HG02970 (cell line): ENCODE measurements at regions not wholly inside any gene's neighbourhood (a gene's known extent, or its start where the extent isn't known, plus 50 kb on each side); places are given as distances from the start of the nearest gene placed in this dataset.
"Not testable (repeated sequence)": the region's sequence is repeated elsewhere in the genome, so short reads cannot be mapped to it uniquely, and the experiment has no call there.

Source experiments
- ATAC-seq: cut with Tn5 transposase; IDR thresholded peaks from one replicate; pipeline ENCODE4 v1.9.1; 2021; ENCODE audit warnings: mild to moderate bottlenecking, moderate library complexity, moderate number of reproducible peaks; ENCODE audit not compliant: unreplicated experiment, low FRiP score

GRCh38 chr3:25940935-25941334, 151.0 kb downstream of the OXSM start:
- no peak for ATAC-seq

GRCh38 chr3:25944329-25944728, 154.4 kb downstream of the OXSM start:
- no peak for ATAC-seq

GRCh38 chr3:25945366-25945765, 155.5 kb downstream of the OXSM start:
- no peak for ATAC-seq

GRCh38 chr3:25945836-25946235, 155.9 kb downstream of the OXSM start:
- no peak for ATAC-seq

GRCh38 chr3:25952133-25952532, 162.2 kb downstream of the OXSM start:
- no peak for ATAC-seq

GRCh38 chr3:25957026-25957425, 167.1 kb downstream of the OXSM start:
- no peak for ATAC-seq

DNA sequence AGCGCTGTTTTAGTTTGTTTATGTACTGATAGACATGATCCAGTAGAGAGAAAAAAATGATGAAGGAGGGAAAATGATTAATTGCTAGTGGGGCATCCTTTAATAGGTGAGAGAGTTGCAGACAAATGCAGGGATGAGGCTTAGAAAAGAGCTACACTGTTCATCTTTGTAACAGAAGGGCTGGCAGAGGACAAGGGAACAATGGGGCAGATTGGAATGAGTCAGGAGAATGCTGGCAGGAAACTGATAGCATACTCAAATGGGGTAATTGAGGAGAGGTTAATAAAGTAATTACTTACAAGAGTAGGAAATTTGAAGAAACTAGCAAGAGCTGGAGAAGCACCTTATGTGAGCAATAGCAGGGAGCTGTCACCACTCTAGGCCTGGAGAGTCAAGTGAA, 170.9 kb downstream of the OXSM start:
- no peak for ATAC-seq

DNA sequence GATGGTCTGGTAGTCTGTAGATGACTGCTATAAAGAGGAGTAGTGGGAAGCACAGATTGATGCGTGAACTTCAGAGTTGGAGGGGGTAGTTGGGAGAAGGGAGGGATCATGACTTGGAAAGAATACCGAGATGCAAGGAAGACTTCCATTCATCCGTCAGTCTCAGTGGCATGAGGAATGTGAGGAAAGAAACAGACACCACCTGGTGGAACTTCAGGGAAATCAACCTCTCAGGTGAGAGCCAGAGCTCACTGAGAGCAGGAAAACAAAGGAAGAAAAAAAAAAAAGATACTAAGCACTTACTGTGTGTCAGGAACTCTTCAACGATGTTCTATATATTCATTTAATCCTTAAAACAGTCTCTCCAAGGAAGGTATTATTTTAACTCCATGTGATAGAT, 172.4 kb downstream of the OXSM start:
- no peak for ATAC-seq

DNA sequence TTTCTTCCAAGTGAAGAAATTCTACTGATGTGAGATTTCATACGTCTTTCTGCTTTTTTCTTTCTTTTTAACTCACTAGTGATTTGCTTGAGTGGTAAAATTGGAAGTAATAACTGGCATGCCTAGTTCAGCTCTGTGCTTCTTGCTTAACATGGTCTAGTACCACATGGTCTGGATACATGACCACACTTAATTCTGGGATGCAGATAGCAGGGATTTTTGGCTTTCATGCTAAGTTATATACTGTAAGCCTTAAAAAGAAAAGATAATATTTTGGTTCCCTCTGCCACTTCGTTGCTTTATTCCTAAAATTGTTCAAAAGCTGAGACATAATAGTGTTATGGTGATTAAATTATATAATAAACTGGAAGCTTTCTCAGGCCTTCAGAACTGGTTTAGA, 174.3 kb downstream of the OXSM start:
- no peak for ATAC-seq

DNA sequence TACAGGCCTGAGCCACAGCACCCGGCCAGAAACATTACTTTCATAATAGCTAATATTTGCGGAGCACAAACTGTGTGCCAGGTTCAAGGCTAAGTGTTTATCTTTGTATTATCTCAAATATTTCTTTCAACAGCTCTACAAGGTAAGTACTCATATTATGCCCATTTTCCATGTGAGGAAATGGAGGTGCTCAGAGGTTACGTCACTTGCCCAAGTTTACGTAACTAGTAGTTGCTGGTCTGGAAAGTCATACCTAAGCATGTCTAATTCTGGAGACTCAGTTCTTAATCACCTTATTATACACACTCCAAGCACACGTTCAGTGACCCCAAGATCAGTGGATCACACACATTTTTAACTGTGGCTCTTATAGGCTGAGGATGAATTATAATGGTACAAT, 177.5 kb downstream of the OXSM start:
- no peak for ATAC-seq

- ATAC-seq, result no peak
Observed at GRCh38 chr3:25971736-25972135, 181.8 kb downstream of the OXSM start.

- no peak for ATAC-seq
Observed at GRCh38 chr3:25973122-25973521, 183.2 kb downstream of the OXSM start.

- no peak for ATAC-seq
Observed at GRCh38 chr3:25982756-25983155, 192.9 kb downstream of the OXSM start.

DNA sequence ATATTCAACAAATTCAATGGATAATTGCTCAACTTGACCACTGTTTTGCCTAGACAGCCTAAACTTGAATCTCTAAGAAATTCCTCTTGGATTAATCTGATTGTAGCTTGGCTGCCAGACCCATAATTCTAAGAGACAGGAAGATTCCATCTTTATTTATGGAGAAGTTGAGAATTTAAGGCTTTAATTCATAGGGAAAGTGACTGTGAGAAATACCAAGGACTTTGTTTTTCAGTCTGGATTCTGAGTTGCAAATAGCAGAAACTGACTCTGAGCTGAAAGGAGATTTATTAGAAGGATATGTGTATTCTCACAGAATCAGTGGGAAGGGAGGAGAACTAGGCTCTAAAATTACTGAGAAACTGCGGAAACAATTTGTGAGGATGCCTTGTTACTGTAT, 195.7 kb downstream of the OXSM start:
- ATAC-seq, result no peak

GRCh38 chr3:25992606-25993005, 202.7 kb downstream of the OXSM start:
- ATAC-seq, result no peak

DNA sequence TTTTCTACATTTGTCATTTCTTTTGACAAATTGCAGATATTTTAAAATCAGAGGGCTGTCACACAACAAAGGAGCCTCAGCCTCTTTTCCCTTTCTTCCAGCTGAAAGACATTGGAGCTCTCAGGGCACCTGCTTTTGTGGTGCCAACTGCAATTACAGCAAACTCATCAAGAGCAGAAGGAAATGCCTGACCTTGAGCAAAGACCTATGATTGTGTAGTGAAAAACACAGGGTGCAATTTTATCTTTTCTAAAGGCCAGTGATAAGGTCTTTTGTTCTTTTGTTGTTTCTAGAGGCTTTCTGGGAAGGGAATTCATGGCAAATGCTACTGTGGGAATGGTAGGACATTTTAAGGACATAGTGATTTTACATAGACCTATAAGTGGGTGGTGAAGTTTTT, 214.3 kb downstream of the OXSM start:
- no peak for ATAC-seq

DNA sequence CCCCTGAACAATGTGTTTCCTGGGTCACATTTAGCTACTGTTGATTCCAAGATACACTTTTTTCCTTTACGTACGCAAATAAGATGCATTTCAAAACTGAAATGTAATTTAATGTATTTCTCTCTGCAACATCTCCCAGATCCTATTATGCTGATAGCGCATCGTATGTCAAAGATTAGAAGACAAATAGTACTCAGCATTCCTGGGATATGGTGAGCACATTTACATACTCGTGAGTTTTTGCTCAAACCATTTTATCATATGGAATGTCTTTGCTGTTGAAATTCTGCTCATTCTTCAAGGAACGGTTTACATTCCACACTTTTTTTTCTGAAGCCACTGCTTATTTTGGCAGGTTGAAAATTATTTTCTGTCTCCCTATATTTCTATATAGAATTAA, 221.4 kb downstream of the OXSM start:
- ATAC-seq, result no peak

- ATAC-seq, result no peak
Observed at GRCh38 chr3:26012241-26012745, 222.4 kb downstream of the OXSM start.

GRCh38 chr3:26015752-26016151, 225.9 kb downstream of the OXSM start:
- no peak for ATAC-seq

DNA sequence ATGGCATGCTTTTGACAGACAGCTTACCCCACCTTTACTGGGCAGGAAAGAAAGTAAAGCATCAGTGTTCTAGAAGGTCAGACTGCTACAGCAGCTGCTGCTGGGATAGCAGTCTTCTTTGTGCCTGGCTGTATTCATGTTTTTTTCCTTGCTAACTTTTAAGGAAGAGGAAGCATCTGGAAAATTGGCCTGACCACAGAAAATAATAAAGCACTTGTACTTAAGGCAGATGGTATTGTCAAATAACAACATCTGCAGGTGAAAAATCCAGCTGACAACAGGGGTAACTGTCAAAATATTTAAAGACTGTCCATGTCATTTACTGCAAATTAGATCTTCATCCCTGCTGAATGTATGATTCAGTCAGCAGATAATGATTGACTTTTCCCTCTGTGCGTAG, 229.0 kb downstream of the OXSM start:
- ATAC-seq, result no peak

DNA sequence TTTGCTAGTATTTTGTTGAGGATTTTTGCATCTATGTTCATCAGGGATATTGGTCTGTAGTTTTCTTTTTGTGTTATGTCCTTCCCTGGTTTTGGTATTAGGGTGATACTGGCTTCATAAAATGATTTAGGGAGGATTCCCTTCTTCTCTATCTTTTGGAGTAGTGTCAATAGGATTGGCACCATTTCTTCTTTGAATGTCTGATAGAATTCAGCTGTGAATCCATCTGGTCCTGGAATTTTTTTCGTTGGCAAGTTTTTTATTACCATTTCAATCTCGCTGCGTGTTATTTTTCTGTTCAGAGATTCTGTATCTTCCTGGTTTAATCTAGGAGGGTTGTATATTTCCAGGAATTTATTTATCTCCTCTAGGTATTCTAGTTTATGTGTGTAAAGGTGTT, 234.3 kb downstream of the OXSM start:
- ATAC-seq, result not testable (repeated sequence)

DNA sequence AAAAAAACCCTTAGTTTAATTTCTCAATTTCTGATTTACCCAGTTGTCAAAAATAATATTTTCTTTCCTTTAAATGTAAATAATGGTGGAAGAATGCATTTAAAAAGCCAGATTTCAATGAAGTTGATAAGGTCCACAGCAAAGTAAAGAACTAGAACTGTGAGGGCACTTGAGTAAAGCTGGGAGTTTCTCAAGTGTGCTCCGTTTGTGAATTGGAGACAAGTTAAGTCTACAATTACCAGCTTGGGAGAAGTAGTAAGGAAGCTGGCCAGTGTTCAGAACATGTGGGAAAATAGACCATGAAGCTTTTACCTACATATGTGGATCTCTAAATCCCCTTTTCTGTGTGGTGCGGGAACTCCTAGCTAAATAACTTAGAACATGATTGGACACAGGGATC, 239.4 kb downstream of the OXSM start:
- ATAC-seq, result no peak

DNA sequence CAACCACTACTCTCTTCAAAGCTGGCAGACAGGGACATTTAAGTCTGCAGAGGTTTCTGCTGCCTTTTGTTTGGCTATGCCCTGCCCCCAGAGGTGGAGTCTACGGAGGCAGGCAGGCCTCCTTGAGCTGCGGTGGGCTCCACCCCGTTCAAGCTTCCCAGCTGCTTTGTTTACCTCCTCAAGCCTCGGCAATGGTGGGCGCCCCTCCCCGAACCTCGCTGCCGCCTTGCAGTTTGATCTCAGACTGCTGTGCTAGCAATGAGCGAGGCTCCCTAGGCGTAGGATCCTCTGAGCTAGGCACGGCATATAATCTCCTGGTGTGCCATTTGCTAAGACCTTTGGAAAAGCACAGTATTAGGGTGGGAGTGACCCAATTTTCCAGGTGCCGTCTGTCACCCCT, 252.2 kb downstream of the OXSM start:
- ATAC-seq, result not testable (repeated sequence)
